Adrenal gland (tissue), 5 donors: ENCODE measurements at regions not wholly inside any gene's neighbourhood (a gene's known extent, or its start where the extent isn't known, plus 50 kb on each side); places are given as distances from the start of the nearest gene placed in this dataset.

Source experiments
- CTCF ChIP-seq, 6 experiments: fragments of 450-650 bp in 4 of 6; fragments of 200-600 bp in 2 of 6; sonication (generic) in 1 of 6; IDR thresholded peaks; 1 replicate in 5 of 6; 2 replicates in 1 of 6; pipeline versions ENCODE4 v1.5.1 to v1.8.0; 2016 to 2021; ENCODE audit warnings: antibody characterized with exemption in 6 of 6, mild to moderate bottlenecking in 2 of 6, moderate library complexity in 1 of 6
- POLR2A ChIP-seq, 2 donors: fragments of 450-650 bp; IDR thresholded peaks; one replicate each; pipeline ENCODE4 v1.6.1; 2017; ENCODE audit warnings: antibody characterized with exemption in 2 of 2, mild to moderate bottlenecking in 2 of 2, moderate library complexity in 1 of 2
- donor health status: DM: no; HTN: no; CAD: no.

DNA sequence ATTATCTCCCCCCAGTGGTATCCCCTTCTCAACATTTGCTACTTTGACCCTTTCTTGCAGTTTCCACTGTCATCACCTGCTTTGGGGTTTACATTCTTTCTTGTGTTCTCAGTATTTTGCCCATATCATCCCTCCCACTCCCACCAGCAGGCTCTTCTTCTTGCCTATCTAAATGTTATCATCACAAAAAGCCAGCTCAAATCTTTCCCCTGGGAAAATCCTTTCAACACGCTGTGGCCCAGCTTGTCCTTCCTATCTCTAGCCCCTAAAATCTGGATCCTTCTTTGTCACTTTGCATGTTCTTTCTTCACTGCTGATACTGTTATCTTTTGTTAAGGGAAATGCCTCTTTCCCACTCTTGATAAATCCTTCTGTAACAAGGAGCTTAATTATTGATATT lies 138.2 kb downstream of the RAD51AP2 start:
- TF ChIP-seq CTCF (IDR thresholded peaks at IDR 0.05) (no peak), POLR2A (IDR thresholded peaks at IDR 0.05) (no peak)
